HCT116 (cell line): ENCODE measurements at regions not wholly inside any gene's neighbourhood (a gene's known extent, or its start where the extent isn't known, plus 50 kb on each side); places are given as distances from the start of the nearest gene placed in this dataset.

Experiments used
- ATAC-seq: fragments of 200-7000 bp; cut with Tn5 transposase; 2 replicates; pipeline ENCODE4 v1.9.1; 2020; ENCODE audit warnings: mild to moderate bottlenecking, moderate library complexity
- BruUV-seq: library from RNA; stranded (reverse); fragments of 400-500 nt; replicated peaks from 2 replicates; lab custom pipeline; 2021; lab: Mats Ljungman, UMichigan
- CTCF ChIA-PET: fragments of 300-600 bp; sonication (Branson Sonifier 250); formaldehyde crosslinking; loops from one replicate; lab custom pipeline; 2021; ENCODE audit warnings: antibody characterized with exemption; lab: Charles Lee
- POLR2A ChIA-PET: fragments of 300-600, 350-600 bp; sonication (Branson Sonifier 250); formaldehyde crosslinking; loops from one replicate; lab custom pipeline; 2021; ENCODE audit warnings: antibody characterized with exemption; lab: Charles Lee
- RAD21 ChIA-PET, 2 experiments: fragments of 300-600 bp; sonication (Branson Sonifier 250); formaldehyde crosslinking; loops; one replicate each; lab custom pipeline; 2023; ENCODE audit warnings: low total read pairs in 2 of 2; ENCODE audit not compliant: uncharacterized antibody in 2 of 2, unreplicated experiment in 2 of 2, low non-redundant PET in 1 of 2; lab: Charles Lee
- DNase-seq: peaks from one replicate; pipeline ENCODE4 v3.0.0-alpha.2; 2010; ENCODE audit warnings: low read depth, low spot score
- H2AFZ ChIP-seq: fragments of 200-600 bp; shearing (Covaris generic), sonication (generic); 2 replicates; pipeline ENCODE4 v1.6.1; 2017; ENCODE audit warnings: low read depth, mixed run types, mixed read lengths, antibody characterized with exemption, low read length; ENCODE audit not compliant: poor library complexity, severe bottlenecking
- H3K27ac ChIP-seq: 2 replicates; pipeline ENCODE4 v1.5.1; 2012; ENCODE audit warnings: low read depth, low read length
- H3K27me3 ChIP-seq: fragments of 200-600 bp; sonication (generic); 2 replicates; pipeline ENCODE4 v1.6.1; 2016; ENCODE audit warnings: mixed run types, low read length, mixed read lengths; ENCODE audit not compliant: insufficient read depth
- H3K36me3 ChIP-seq, 2 experiments: fragments of 200-500 bp in 1 of 2; fragments of 200-600 bp in 1 of 2; sonication (Bioruptor generic) in 1 of 2; sonication (generic) in 1 of 2; 2 replicates each; pipeline versions ENCODE4 v1.5.1 to v1.6.1; 2014 to 2016; ENCODE audit warnings: low read length in 2 of 2, inconsistent platforms in 1 of 2, mixed read lengths in 1 of 2, mixed run types in 1 of 2; ENCODE audit not compliant: insufficient read depth in 2 of 2, control insufficient read depth in 1 of 2
- H3K4me1 ChIP-seq, 2 experiments: fragments of 200-600 bp in 1 of 2; sonication (generic) in 1 of 2; 2 replicates each; pipeline versions ENCODE4 v1.5.1 to v1.6.1; 2012 to 2017; ENCODE audit warnings: low read length in 2 of 2, inconsistent platforms in 1 of 2, mild to moderate bottlenecking in 1 of 2, mixed read lengths in 1 of 2, mixed run types in 1 of 2, moderate library complexity in 1 of 2; ENCODE audit not compliant: insufficient read depth in 2 of 2, control insufficient read depth in 1 of 2
- H3K4me2 ChIP-seq: fragments of 200-600 bp; sonication (generic); 2 replicates; pipeline ENCODE4 v1.6.1; 2017; ENCODE audit warnings: mixed run types, low read length, mixed read lengths
- H3K4me3 ChIP-seq, 2 experiments: fragments of 200-600 bp in 1 of 2; sonication (generic) in 1 of 2; replicated peaks in 1 of 2; 2 replicates each; pipeline ENCODE4 v1.5.1; 2011 to 2016; ENCODE audit warnings: low read length in 2 of 2, control low read depth in 1 of 2, low read depth in 1 of 2, mild to moderate bottlenecking in 1 of 2, mixed read lengths in 1 of 2, mixed run types in 1 of 2
- H3K79me2 ChIP-seq: fragments of 200-600 bp; sonication (generic); 2 replicates; pipeline ENCODE4 v1.6.1; 2017; ENCODE audit warnings: mild to moderate bottlenecking, mixed run types, low read length, moderate library complexity, mixed read lengths; ENCODE audit not compliant: insufficient read depth
- H3K9ac ChIP-seq: fragments of 200-600 bp; sonication (generic); 2 replicates; pipeline ENCODE4 v1.6.1; 2016; ENCODE audit warnings: low read length, mixed read lengths
- H3K9me2 ChIP-seq: fragments of 200-600 bp; sonication (generic), shearing (Covaris generic); 2 replicates; pipeline ENCODE4 v1.6.1; 2017; ENCODE audit warnings: mixed run types, mild to moderate bottlenecking, moderate library complexity; ENCODE audit not compliant: insufficient read depth
- H3K9me3 ChIP-seq, 2 experiments: fragments of 200-500 bp in 1 of 2; fragments of 200-600 bp in 1 of 2; sonication (Bioruptor generic) in 1 of 2; sonication (generic) in 1 of 2; 2 replicates each; pipeline ENCODE4 v1.6.1; 2014 to 2017; ENCODE audit warnings: low read length in 2 of 2, mixed read lengths in 2 of 2, inconsistent platforms in 1 of 2, low read depth in 1 of 2, mild to moderate bottlenecking in 1 of 2, mixed run types in 1 of 2, moderate library complexity in 1 of 2; ENCODE audit not compliant: control insufficient read depth in 1 of 2, insufficient read depth in 1 of 2
- H4K20me1 ChIP-seq: fragments of 200-600 bp; sonication (generic), shearing (Covaris generic); 2 replicates; pipeline ENCODE4 v1.6.1; 2017; ENCODE audit warnings: mixed run types, mild to moderate bottlenecking, moderate library complexity; ENCODE audit not compliant: insufficient read depth
- ATF3 ChIP-seq: IDR thresholded peaks from 2 replicates; pipeline ENCODE4 v1.6.1; 2012
- CBX3 ChIP-seq: IDR thresholded peaks from 2 replicates; pipeline ENCODE4 v1.6.1; 2012; ENCODE audit warnings: low read depth
- CEBPB ChIP-seq: IDR thresholded peaks from 2 replicates; pipeline ENCODE4 v1.6.1; 2012; ENCODE audit warnings: low read depth
- CTCF ChIP-seq, 3 experiments: fragments of 200-600 bp in 1 of 3; sonication (generic) in 1 of 3; IDR thresholded peaks in 2 of 3; conservative IDR thresholded peaks in 1 of 3; 2 replicates each; pipeline ENCODE4 v1.5.1; 2012 to 2017; ENCODE audit warnings: low read depth in 2 of 3, low read length in 2 of 3, antibody characterized with exemption in 1 of 3, borderline replicate concordance in 1 of 3, control low read depth in 1 of 3, mild to moderate bottlenecking in 1 of 3, mixed read lengths in 1 of 3, mixed run types in 1 of 3, moderate library complexity in 1 of 3; ENCODE audit not compliant: insufficient read depth in 1 of 3
- EGR1 ChIP-seq: IDR thresholded peaks from 2 replicates; pipeline ENCODE4 v1.6.1; 2012; ENCODE audit warnings: low read depth
- ELF1 ChIP-seq: IDR thresholded peaks from 2 replicates; pipeline ENCODE4 v1.6.1; 2012; ENCODE audit warnings: low read depth, borderline replicate concordance
- EZH2phosphoT487 ChIP-seq: fragments of 200-600 bp; IDR thresholded peaks from 2 replicates; pipeline ENCODE4 v1.6.1; 2018; ENCODE audit warnings: antibody characterized with exemption, borderline replicate concordance
- FOSL1 ChIP-seq: IDR thresholded peaks from 2 replicates; pipeline ENCODE4 v1.6.1; 2012; ENCODE audit warnings: low read depth
- MAX ChIP-seq: IDR thresholded peaks from 2 replicates; pipeline ENCODE4 v1.6.1; 2012
- POLR2A ChIP-seq: IDR thresholded peaks from 2 replicates; pipeline ENCODE4 v1.7.0; 2011; ENCODE audit warnings: borderline replicate concordance; ENCODE audit not compliant: insufficient read depth, insufficient read length; ENCODE audit errors: extremely low read depth
- POLR2AphosphoS5 ChIP-seq: IDR thresholded peaks from 2 replicates; pipeline ENCODE4 v1.6.1; 2011; ENCODE audit warnings: mild to moderate bottlenecking, low read depth, low read length, moderate library complexity
- SIN3A ChIP-seq: IDR thresholded peaks from 2 replicates; pipeline ENCODE4 v1.6.1; 2012; ENCODE audit warnings: low read depth
- SP1 ChIP-seq: IDR thresholded peaks from 2 replicates; pipeline ENCODE4 v1.6.1; 2012; ENCODE audit warnings: low read depth
- SRF ChIP-seq: IDR thresholded peaks from 2 replicates; pipeline ENCODE4 v1.6.1; 2012; ENCODE audit warnings: low read depth
- TCF7L2 ChIP-seq: IDR thresholded peaks from 2 replicates; pipeline ENCODE4 v1.7.0; 2011; ENCODE audit warnings: borderline replicate concordance, inconsistent platforms; ENCODE audit not compliant: insufficient read depth, insufficient read length; ENCODE audit errors: extremely low read depth
- ZBTB33 ChIP-seq: IDR thresholded peaks from 2 replicates; pipeline ENCODE4 v1.6.1; 2011; ENCODE audit warnings: mild to moderate bottlenecking, low read length, moderate library complexity; ENCODE audit not compliant: insufficient replicate concordance; ENCODE audit errors: extremely low read depth
- ZFX ChIP-seq: fragments of 450-650 bp; IDR thresholded peaks from 2 replicates; pipeline ENCODE4 v1.6.1; 2017
- intact Hi-C: fragments of 100-400 bp; cut with micrococcal nuclease; formaldehyde crosslinking; loops from 2 replicates; pipeline ENCODE4 v1.10.0; 2022

GRCh38 chr1:229793488-229793887 is 167.4 kb downstream of the URB2 start (continued):
- TF ChIP-seq ZBTB33 (no peak), FOSL1 (no peak), ELF1 (no peak)

- no peaks in the 10 kb centered on the region for H3K9me2 ChIP-seq
- peaks cover 15% of the 10 kb centered on the region; the same call in 1 of the 2 replicates for H3K27me3 ChIP-seq
- intact Hi-C loops: no loop called here
- ATAC-seq (no peak), DNase-seq (no peak)
- no peaks in the 10 kb centered on the region for H3K79me2 ChIP-seq
- H3K4me2 ChIP-seq: no peak overlapping the region
- no TSS peak for BruUV-seq
- no peak for TF ChIP-seq ELF1
- no peak for TF ChIP-seq TCF7L2
- TF ChIP-seq EZH2phosphoT487: no peak
- no peak for TF ChIP-seq SRF
- no peak for TF ChIP-seq POLR2A
- TF ChIP-seq POLR2AphosphoS5: no peak
- TF ChIP-seq CBX3: no peak
- no peak for TF ChIP-seq CTCF (IDR thresholded peaks at IDR 0.05 in 2 of 3, conservative IDR thresholded peaks at IDR 0.05 in 1 of 3; ENCODE audit: borderline replicate concordance in 1 of 3, insufficient read depth in 1 of 3, low read depth in 2 of 3, low read length in 2 of 3)
- no peak for TF ChIP-seq ATF3
- TF ChIP-seq CEBPB: no peak
- TF ChIP-seq SP1: no peak
- no peak for TF ChIP-seq MAX
- no peak for TF ChIP-seq EGR1
- TF ChIP-seq SIN3A: no peak
- TF ChIP-seq ZFX: no peak
- H3K9ac ChIP-seq: no peak overlapping the region
- ChIA-PET RAD21 (no interaction called here), POLR2A (no interaction called here), CTCF (no interaction called here)
- H3K4me1 ChIP-seq: no peaks in the 10 kb centered on the region
- no peak overlapping the region for H3K27ac ChIP-seq
- H3K9me3 ChIP-seq: no peaks in the 10 kb centered on the region
- no peak overlapping the region for H2AFZ ChIP-seq
- no peak overlapping the region for H3K4me3 ChIP-seq
- H3K36me3 ChIP-seq: no peaks in the 10 kb centered on the region
- H4K20me1 ChIP-seq: no peaks in the 10 kb centered on the region
Measured at GRCh38 chr1:229798558-229798957, 172.5 kb downstream of the URB2 start.
